IMR-90 (cell line): ENCODE measurements at regions not wholly inside any gene's neighbourhood (a gene's known extent, or its start where the extent isn't known, plus 50 kb on each side); places are given as distances from the start of the nearest gene placed in this dataset.

Source experiments
- MAZ ChIP-seq: IDR thresholded peaks from 2 replicates; pipeline ENCODE4 v1.6.1; 2012; ENCODE audit warnings: low read depth, mild to moderate bottlenecking, low read length, improper control_type of control experiment, moderate library complexity, borderline replicate concordance
- SMC3 ChIP-seq: fragments of 150-350 bp; IDR thresholded peaks from 2 replicates; pipeline ENCODE4 v1.6.1; 2016; ENCODE audit warnings: low read depth, mild to moderate bottlenecking, antibody characterized with exemption, low read length, moderate library complexity
- TF ChIP-seq, protein P1 (sequence below): conservative IDR thresholded peaks from 2 replicates; pipeline ENCODE4 v1.5.1; 2012; ENCODE audit warnings: mild to moderate bottlenecking, low read depth, low read length, improper control_type of control experiment

DNA sequence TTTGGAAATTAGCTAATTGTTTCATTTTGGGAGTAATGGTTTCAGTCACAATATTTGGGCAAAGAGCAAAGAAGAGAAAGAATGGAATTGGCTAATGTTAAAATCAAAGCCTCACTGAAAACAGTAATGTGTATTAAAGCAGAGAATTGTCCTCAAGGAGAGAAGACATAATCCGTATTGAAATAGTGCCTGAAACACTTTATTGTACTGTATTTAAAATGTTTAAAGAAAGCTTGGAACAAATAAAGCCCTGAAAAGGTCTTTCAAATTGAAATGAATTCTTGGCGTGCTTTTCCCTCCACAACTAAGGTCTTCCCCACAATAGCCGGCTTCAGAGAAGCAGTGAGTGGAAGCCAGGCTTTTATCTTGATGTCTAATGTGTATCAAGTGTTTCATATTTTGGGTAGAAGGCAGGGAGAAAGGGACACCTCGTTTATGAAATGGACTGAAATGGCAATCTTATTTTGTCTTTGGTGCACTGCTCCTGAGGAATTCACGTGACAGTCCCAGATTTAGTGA is 212.9 kb upstream of the CRY1 start:
- TF ChIP-seq, protein P1, sequence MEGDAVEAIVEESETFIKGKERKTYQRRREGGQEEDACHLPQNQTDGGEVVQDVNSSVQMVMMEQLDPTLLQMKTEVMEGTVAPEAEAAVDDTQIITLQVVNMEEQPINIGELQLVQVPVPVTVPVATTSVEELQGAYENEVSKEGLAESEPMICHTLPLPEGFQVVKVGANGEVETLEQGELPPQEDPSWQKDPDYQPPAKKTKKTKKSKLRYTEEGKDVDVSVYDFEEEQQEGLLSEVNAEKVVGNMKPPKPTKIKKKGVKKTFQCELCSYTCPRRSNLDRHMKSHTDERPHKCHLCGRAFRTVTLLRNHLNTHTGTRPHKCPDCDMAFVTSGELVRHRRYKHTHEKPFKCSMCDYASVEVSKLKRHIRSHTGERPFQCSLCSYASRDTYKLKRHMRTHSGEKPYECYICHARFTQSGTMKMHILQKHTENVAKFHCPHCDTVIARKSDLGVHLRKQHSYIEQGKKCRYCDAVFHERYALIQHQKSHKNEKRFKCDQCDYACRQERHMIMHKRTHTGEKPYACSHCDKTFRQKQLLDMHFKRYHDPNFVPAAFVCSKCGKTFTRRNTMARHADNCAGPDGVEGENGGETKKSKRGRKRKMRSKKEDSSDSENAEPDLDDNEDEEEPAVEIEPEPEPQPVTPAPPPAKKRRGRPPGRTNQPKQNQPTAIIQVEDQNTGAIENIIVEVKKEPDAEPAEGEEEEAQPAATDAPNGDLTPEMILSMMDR = no peak
- TF ChIP-seq SMC3 = no peak
- TF ChIP-seq MAZ = no peak
